Hematopoietic multipotent progenitor cell (in vitro differentiated cells): ENCODE measurements at regions not wholly inside any gene's neighbourhood (a gene's known extent, or its start where the extent isn't known, plus 50 kb on each side); places are given as distances from the start of the nearest gene placed in this dataset.
"Not testable (repeated sequence)": the region's sequence is repeated elsewhere in the genome, so short reads cannot be mapped to it uniquely, and the experiment has no call there.

Experiments used
- DNase-seq, 3 donors: peaks; one replicate each; pipeline ENCODE4 v3.0.0-alpha.2; 2011 to 2015; ENCODE audit warnings: low read depth in 2 of 3, low spot score in 2 of 3

- DNase-seq, result no peak
Measured at GRCh38 chr18:1774261-1774660, 797.0 kb downstream of the METTL4 start.

- no peak for DNase-seq
Measured at GRCh38 chr18:1777843-1778242, 793.5 kb downstream of the METTL4 start.

- DNase-seq, result no peak
Measured at GRCh38 chr18:1778496-1779178, 792.7 kb downstream of the METTL4 start.

- no peak for DNase-seq
Measured at GRCh38 chr18:1779587-1779986, 791.7 kb downstream of the METTL4 start.

- no peak for DNase-seq
Measured at GRCh38 chr18:1784113-1784512, 787.2 kb downstream of the METTL4 start.

- DNase-seq, result not testable (repeated sequence)
Measured at GRCh38 chr18:1785980-1786379, 785.3 kb downstream of the METTL4 start.

- no peak for DNase-seq
Measured at GRCh38 chr18:1796636-1797035, 774.7 kb downstream of the METTL4 start.

- no peak for DNase-seq
Measured at GRCh38 chr18:1797235-1797634, 774.1 kb downstream of the METTL4 start.

GRCh38 chr18:1805521-1805920 lies 765.8 kb downstream of the METTL4 start:
- DNase-seq, result no peak

- no peak for DNase-seq
Measured at GRCh38 chr18:1806884-1807615, 764.3 kb downstream of the METTL4 start.

- DNase-seq, result no peak
Measured at GRCh38 chr18:1811282-1811681, 760.0 kb downstream of the METTL4 start.

- peak in 2 of 3 donors; percentile 34 to 80 for DNase-seq
Measured at GRCh38 chr18:1825296-1825695, 746.0 kb downstream of the METTL4 start.

- no peak for DNase-seq
Measured at GRCh38 chr18:1840878-1841277, 730.4 kb downstream of the METTL4 start.

- DNase-seq, result no peak
Measured at GRCh38 chr18:1846640-1847039, 724.7 kb downstream of the METTL4 start.

- DNase-seq, result no peak
Measured at GRCh38 chr18:1848716-1849115, 722.6 kb downstream of the METTL4 start.

- DNase-seq, result no peak
Measured at GRCh38 chr18:1849386-1849785, 721.9 kb downstream of the METTL4 start.

GRCh38 chr18:1857281-1857680 lies 714.0 kb downstream of the METTL4 start:
- DNase-seq, result not testable (repeated sequence)

GRCh38 chr18:1861473-1861872 lies 709.8 kb downstream of the METTL4 start:
- DNase-seq, result no peak

- DNase-seq, result no peak
Measured at GRCh38 chr18:1865869-1866268, 705.4 kb downstream of the METTL4 start.

GRCh38 chr18:1872274-1872673 lies 699.0 kb downstream of the METTL4 start:
- no peak for DNase-seq

- no peak for DNase-seq
Measured at GRCh38 chr18:1875219-1875618, 696.1 kb downstream of the METTL4 start.

GRCh38 chr18:1884623-1885022 lies 686.7 kb downstream of the METTL4 start:
- DNase-seq, result no peak
